Activated T-cell treated with anti-CD3 and anti-CD28 coated beads, Interleukin-2, amount 50 U/mL, for 72 hours (primary cell): ENCODE measurements at regions not wholly inside any gene's neighbourhood (a gene's known extent, or its start where the extent isn't known, plus 50 kb on each side); places are given as distances from the start of the nearest gene placed in this dataset.
"Not testable (repeated sequence)": the region's sequence is repeated elsewhere in the genome, so short reads cannot be mapped to it uniquely, and the experiment has no call there.

Experiments
- ATAC-seq, 2 donors: fragments of 150-1000 bp; cut with Tn5 transposase; replicated peaks in 1 of 2; 2 replicates each; pipeline ENCODE4 v1.10.0; 2021; ENCODE audit warnings: moderate library complexity in 2 of 2, mild to moderate bottlenecking in 1 of 2
- DNase-seq, 2 donors: peaks; one replicate each; pipeline ENCODE4 v3.0.0; 2021 to 2022; ENCODE audit warnings: mixed read lengths in 1 of 2
- H3K27ac Mint-ChIP-seq: one replicate; pipeline ENCODE4 v1.8.0; 2022; ENCODE audit warnings: mild to moderate bottlenecking, moderate library complexity, mixed read lengths
- H3K27me3 Mint-ChIP-seq: one replicate; pipeline ENCODE4 v1.8.0; 2022; ENCODE audit warnings: low read depth, mixed read lengths
- H3K36me3 Mint-ChIP-seq, 2 donors: one replicate each; pipeline ENCODE4 v1.8.0; 2022; ENCODE audit warnings: mixed read lengths in 2 of 2, mild to moderate bottlenecking in 1 of 2; ENCODE audit not compliant: insufficient read depth in 2 of 2
- H3K4me1 Mint-ChIP-seq: one replicate; pipeline ENCODE4 v1.8.0; 2022; ENCODE audit warnings: low read depth, mixed read lengths
- H3K4me3 Mint-ChIP-seq, 2 donors: one replicate each; pipeline ENCODE4 v1.8.0; 2022; ENCODE audit warnings: mild to moderate bottlenecking in 2 of 2, mixed read lengths in 2 of 2, moderate library complexity in 2 of 2
- H3K9me3 Mint-ChIP-seq, 2 donors: one replicate each; pipeline ENCODE4 v1.8.0; 2022; ENCODE audit warnings: mixed read lengths in 2 of 2

DNA sequence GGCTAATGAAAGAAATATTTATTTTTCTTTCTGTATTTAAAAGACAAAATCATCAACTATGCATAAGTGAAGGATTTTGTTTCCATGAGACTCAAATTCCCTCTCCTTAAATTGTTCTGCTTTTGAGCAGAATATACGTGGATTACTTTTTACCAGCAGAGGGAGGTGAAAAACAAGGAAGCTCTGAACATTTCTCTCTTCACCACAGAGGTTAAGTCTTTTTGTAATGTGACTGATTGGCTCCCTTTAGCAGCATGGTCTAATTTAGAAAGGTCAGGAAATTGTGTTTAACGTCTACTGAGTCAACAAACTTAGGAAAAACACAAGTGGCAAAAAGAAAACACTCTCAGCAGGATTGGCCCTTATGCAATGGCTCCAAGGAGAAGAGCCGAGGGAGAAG is 55.1 kb upstream of the F9 start:
- Mint-ChIP-seq H3K4me1 (no peaks in the 10 kb centered on the region), H3K9me3 (peaks cover 0 to 2% of the 10 kb centered on the region in 2 donors), H3K27me3 (peaks cover 26% of the 10 kb centered on the region), H3K4me3 (no peak overlapping the region), H3K27ac (no peak overlapping the region), H3K36me3 (no peaks in the 10 kb centered on the region)
- ATAC-seq (no peak), DNase-seq (no peak)

GRCh38 chrX:139461945-139462344 is 68.6 kb upstream of the F9 start:
- DNase-seq, ATAC-seq, H3K9me3 Mint-ChIP-seq, H3K4me1 Mint-ChIP-seq, H3K36me3 Mint-ChIP-seq, H3K4me3 Mint-ChIP-seq, H3K27ac Mint-ChIP-seq: not testable (repeated sequence)
- peaks cover 18% of the 10 kb centered on the region for H3K27me3 Mint-ChIP-seq

- H3K4me3 Mint-ChIP-seq: no peak overlapping the region
- no peak for DNase-seq
These were observed 75.8 kb upstream of the F9 start for GRCh38 chrX:139454743-139455142.

GRCh38 chrX:139448996-139449395 is 81.5 kb upstream of the F9 start:
- Mint-ChIP-seq H3K27me3 (no peaks in the 10 kb centered on the region), H3K36me3 (no peaks in the 10 kb centered on the region), H3K27ac (no peak overlapping the region), H3K4me1 (no peaks in the 10 kb centered on the region), H3K9me3 (peaks cover 3 to 7% of the 10 kb centered on the region in 2 donors), H3K4me3 (no peak overlapping the region)
- ATAC-seq (no peak), DNase-seq (no peak)

More at GRCh38 chrX:139454743-139455142, 75.8 kb upstream of the F9 start:
- no peaks in the 10 kb centered on the region for H3K36me3 Mint-ChIP-seq
- H3K27ac Mint-ChIP-seq: no peak overlapping the region
- no peaks in the 10 kb centered on the region for H3K9me3 Mint-ChIP-seq
- no peaks in the 10 kb centered on the region for H3K4me1 Mint-ChIP-seq
- no peak for ATAC-seq
- peaks cover 10% of the 10 kb centered on the region for H3K27me3 Mint-ChIP-seq

- Mint-ChIP-seq H3K27ac (no peak overlapping the region), H3K27me3 (no peaks in the 10 kb centered on the region), H3K36me3 (no peaks in the 10 kb centered on the region), H3K9me3 (peaks cover 3 to 7% of the 10 kb centered on the region in 2 donors), H3K4me1 (no peaks in the 10 kb centered on the region), H3K4me3 (no peak overlapping the region)
- DNase-seq (no peak), ATAC-seq (no peak)
These were observed 83.7 kb upstream of the F9 start for GRCh38 chrX:139446832-139447231.

GRCh38 chrX:139429913-139430312 is 100.6 kb upstream of the F9 start:
- DNase-seq (no peak), ATAC-seq (no peak)
- H3K36me3 Mint-ChIP-seq: no peaks in the 10 kb centered on the region
- H3K27me3 Mint-ChIP-seq: peaks cover 8% of the 10 kb centered on the region
- H3K4me1 Mint-ChIP-seq: no peaks in the 10 kb centered on the region
- H3K9me3 Mint-ChIP-seq: no peaks in the 10 kb centered on the region
- H3K27ac Mint-ChIP-seq: no peak overlapping the region
- H3K4me3 Mint-ChIP-seq: no peak overlapping the region

GRCh38 chrX:139423186-139423585 is 107.4 kb upstream of the F9 start:
- Mint-ChIP-seq H3K27ac (no peak overlapping the region), H3K4me3 (no peak overlapping the region), H3K9me3 (no peaks in the 10 kb centered on the region), H3K27me3 (no peaks in the 10 kb centered on the region), H3K4me1 (no peaks in the 10 kb centered on the region), H3K36me3 (no peaks in the 10 kb centered on the region)
- ATAC-seq (no peak), DNase-seq (no peak)

DNA sequence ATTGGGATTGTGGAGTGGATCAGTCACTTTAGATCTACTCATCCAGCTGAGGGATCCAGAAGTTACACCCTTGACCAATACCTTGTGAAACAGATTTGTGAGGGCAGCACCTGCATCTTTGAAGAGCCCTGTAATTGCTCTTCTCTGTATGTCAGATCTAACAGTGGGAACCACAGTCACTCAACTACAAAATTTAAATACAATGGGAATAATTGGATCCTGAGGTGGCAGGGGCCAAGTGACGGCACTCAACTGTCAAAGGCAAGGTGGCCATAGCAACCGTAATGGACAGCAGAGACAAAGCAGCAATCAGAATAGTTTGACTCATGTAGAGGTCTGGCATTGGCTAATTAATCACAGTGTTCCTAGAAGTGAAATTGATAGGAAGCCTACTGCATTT is 132.3 kb upstream of the F9 start:
- H3K9me3 Mint-ChIP-seq, H3K36me3 Mint-ChIP-seq, H3K27me3 Mint-ChIP-seq, DNase-seq, H3K27ac Mint-ChIP-seq, H3K4me3 Mint-ChIP-seq, ATAC-seq, H3K4me1 Mint-ChIP-seq: not testable (repeated sequence)

DNA sequence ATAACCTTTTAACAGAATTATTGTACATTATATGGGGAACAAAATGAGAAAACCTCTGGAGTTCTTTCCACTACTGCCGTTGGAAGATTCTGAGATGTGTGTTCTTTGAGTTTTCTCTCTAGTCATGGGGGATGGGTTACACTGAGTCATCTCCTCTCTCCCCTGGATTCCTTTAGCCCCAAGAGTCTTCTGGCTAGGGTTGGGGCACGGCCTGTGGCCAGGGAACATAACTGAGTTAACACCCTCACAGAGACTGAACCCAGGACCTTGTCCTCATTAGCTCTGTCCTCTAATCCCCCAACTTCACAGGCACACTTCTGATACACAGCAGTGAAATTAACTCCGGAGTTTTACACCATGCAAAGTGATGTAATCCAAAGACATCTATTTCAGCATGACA is 142.3 kb upstream of the F9 start:
- no peak overlapping the region for H3K27ac Mint-ChIP-seq
- no peaks in the 10 kb centered on the region for H3K9me3 Mint-ChIP-seq
- H3K4me3 Mint-ChIP-seq: no peak overlapping the region
- H3K27me3 Mint-ChIP-seq: no peaks in the 10 kb centered on the region
- DNase-seq (no peak), ATAC-seq (no peak)
- H3K36me3 Mint-ChIP-seq: no peaks in the 10 kb centered on the region
- H3K4me1 Mint-ChIP-seq: no peaks in the 10 kb centered on the region

DNA sequence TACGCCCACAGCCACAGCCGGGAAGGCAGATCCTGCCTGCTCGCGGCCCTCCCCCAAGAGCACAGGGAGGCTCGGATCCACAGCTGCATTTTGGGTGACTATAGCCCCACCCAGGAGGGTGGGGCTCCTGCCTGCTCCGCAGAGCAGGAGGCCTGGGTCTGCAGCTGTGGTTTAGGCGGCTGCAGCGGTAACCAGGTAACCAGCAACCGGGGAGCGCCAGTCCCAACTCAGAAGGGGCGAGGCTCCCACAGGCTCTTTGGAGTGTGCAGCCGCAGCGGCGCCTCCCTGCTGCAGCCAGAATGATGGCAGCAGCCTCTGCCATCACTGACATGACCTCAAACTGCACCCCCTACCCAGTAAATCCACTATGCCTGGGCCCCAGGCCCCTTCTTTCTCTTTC is 148.0 kb upstream of the F9 start:
- DNase-seq (no peak), ATAC-seq (no peak)
- H3K27me3 Mint-ChIP-seq: peaks cover 32% of the 10 kb centered on the region
- H3K9me3 Mint-ChIP-seq: peaks cover 2 to 3% of the 10 kb centered on the region in 2 donors
- no peak overlapping the region for H3K4me3 Mint-ChIP-seq
- H3K4me1 Mint-ChIP-seq: no peaks in the 10 kb centered on the region
- no peak overlapping the region for H3K27ac Mint-ChIP-seq
- H3K36me3 Mint-ChIP-seq: peaks cover 0 to 2% of the 10 kb centered on the region in 2 donors

GRCh38 chrX:139376547-139376946 is 154.0 kb upstream of the F9 start:
- H3K4me3 Mint-ChIP-seq, H3K36me3 Mint-ChIP-seq, DNase-seq, ATAC-seq, H3K27ac Mint-ChIP-seq, H3K9me3 Mint-ChIP-seq, H3K4me1 Mint-ChIP-seq: not testable (repeated sequence)
- peaks cover 30% of the 10 kb centered on the region for H3K27me3 Mint-ChIP-seq

GRCh38 chrX:139360356-139360755 is 170.2 kb upstream of the F9 start:
- H3K4me3 Mint-ChIP-seq: no peak overlapping the region
- no peaks in the 10 kb centered on the region for H3K4me1 Mint-ChIP-seq
- peaks cover 0 to 2% of the 10 kb centered on the region in 2 donors for H3K9me3 Mint-ChIP-seq
- DNase-seq (no peak), ATAC-seq (no peak)
- H3K27me3 Mint-ChIP-seq: peaks cover 15% of the 10 kb centered on the region
- H3K36me3 Mint-ChIP-seq: no peaks in the 10 kb centered on the region
- no peak overlapping the region for H3K27ac Mint-ChIP-seq

DNA sequence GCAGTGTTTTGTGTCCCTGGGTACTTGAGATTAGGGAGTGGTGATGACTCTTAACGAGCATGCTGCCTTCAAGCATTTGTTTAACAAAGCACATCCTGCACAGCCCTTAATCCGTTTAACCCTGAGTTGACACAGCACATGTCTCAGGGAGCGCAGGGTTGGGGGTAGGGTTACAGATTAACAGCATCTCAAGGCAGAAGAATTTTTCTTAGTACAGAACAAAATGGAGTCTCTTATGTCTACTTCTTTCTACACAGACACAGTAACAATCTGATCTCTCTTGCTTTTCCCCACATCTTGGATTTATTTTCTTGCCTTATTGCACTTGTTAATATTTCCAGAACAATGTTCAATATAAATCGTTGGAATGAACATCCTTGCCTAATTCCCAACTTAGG is 187.9 kb upstream of the F9 start:
- DNase-seq, H3K4me3 Mint-ChIP-seq, H3K4me1 Mint-ChIP-seq, ATAC-seq, H3K27ac Mint-ChIP-seq, H3K9me3 Mint-ChIP-seq, H3K36me3 Mint-ChIP-seq: not testable (repeated sequence)
- peaks cover 54% of the 10 kb centered on the region for H3K27me3 Mint-ChIP-seq

- not testable (repeated sequence) for H3K4me3 Mint-ChIP-seq, H3K36me3 Mint-ChIP-seq, ATAC-seq, H3K27ac Mint-ChIP-seq, H3K4me1 Mint-ChIP-seq, DNase-seq, H3K9me3 Mint-ChIP-seq
- H3K27me3 Mint-ChIP-seq: peaks cover 55% of the 10 kb centered on the region
These were observed 188.5 kb upstream of the F9 start for GRCh38 chrX:139341855-139342593.
